ENCODE measurements at regions not wholly inside any gene's neighbourhood (a gene's known extent, or its start where the extent isn't known, plus 50 kb on each side); places are given as distances from the start of the nearest gene placed in this dataset.

DNA sequence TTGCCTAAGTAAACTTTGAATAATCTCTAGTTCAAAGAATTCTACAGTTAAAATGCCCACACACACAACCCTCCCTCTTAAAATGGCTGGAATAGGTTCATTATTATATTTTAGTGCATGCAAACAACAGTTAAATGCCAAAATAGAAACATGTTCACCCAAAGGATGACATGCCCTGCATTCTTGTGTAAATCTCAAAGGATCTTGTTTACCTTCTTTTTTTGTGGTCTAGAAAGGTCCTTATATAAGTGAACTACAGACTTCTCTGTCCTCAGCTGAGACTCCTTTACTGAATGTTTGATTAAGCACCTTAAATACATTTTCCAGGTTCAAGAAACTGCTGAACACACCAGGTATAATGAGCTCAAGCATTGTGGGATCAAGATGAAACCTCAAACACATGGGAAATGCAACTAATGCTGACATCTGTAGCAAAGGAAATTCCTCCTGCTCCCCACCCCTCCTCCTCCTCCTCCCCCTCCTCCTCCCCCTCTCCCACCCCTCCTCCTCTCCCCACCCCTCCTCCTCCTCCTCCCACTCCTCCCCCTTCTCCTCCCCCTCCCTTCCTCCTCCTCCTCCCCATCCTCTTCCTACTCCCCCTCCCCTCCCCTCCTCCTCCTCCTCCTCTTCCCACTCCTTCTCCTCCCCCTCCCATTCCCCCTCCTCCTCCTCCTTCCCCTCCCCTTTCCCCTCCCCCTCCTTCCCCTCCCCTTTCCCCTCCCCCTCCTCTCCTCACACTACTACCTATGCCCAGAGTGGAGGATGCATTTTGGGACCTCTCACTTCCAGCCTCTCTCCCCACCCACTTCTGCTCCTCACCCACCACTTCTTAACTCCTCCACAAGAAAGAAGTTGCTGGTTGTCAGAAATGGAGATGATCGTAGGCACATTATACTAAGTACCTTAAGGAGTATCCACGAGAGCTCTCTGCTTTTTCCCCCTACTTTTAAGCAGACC is 233.9 kb downstream of the MRPL39 start:
- no peak for DNase-seq

- no peak for DNase-seq
These were observed 235.3 kb downstream of the MRPL39 start for GRCh38 chr21:25371841-25372425.

DNA sequence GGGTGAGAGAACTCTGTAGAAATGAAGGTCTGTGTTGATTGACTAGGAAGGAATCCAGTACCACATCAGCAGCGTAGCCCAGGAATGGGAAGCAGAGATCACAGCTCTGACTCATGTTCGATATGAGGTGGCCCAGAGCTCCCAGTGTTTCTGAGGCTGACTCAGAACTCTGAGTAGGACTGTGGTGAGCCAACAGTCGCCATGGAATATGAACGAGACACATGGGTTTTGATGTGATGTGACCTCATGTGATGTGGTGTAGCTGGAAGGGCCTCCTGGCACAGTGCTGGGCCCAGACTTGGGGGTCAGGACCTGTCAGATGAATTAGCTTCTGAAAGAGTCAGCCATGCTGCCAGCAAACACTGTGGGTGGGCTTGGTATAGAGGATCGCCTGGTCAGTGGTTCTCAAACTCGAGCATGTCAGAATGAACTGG is 237.0 kb downstream of the MRPL39 start:
- no peak for DNase-seq

DNA sequence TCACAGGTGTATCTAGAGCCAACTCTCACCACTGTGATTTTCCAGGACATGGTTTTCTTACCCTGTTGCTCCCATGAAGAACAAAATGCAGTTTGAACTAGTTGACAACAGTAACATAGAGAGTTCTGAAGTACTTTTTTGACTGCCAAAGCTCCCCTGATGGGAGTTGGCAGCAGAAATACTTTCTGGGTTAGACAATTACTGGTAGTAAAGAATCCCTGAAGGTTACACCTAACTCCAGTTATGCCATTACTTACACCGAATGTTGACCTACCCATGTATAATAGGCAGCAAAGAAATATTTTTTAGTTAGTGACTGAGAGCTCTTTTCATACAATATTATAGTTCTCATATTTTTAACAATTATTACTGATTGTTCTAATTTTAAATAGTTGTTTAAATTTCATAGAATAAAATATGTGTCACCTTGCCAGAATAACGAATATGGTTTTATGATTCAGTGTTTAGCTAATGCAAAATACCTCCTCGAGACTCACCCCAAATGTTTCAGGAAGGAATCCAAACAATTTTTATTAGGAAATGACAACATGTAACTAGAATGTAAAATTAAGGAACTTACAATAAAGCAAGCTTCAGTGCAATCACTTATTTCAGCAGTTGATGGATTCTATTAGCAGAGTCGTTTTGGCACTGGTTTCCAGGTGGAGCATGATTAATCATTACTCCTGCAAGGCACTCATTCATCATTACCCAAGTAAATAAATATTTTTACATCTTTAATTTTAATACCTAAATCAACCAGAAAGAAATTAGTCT is 237.6 kb downstream of the MRPL39 start:
- no peak for DNase-seq

GRCh38 chr21:25368531-25368930 is 238.8 kb downstream of the MRPL39 start:
- DNase-seq = no peak

DNA sequence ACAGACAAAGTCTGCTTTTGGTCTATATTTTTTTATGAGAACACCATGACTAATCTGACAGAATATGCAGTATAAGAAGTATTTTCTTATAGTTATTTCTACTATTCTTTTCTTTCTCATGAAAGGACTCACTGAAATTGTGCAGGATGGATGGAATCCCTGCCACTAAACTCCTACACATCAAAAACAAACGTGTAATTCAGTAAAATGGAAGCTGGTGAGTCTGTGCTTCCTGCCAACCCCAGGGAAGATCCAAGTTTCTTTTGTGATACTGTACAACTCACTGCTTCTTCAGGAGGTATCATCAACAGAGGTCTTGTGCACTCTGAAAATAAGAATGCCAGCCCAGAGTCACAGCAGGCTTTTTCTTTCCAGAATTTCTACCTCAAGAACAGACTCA is 241.2 kb downstream of the MRPL39 start:
- DNase-seq = no peak

DNA sequence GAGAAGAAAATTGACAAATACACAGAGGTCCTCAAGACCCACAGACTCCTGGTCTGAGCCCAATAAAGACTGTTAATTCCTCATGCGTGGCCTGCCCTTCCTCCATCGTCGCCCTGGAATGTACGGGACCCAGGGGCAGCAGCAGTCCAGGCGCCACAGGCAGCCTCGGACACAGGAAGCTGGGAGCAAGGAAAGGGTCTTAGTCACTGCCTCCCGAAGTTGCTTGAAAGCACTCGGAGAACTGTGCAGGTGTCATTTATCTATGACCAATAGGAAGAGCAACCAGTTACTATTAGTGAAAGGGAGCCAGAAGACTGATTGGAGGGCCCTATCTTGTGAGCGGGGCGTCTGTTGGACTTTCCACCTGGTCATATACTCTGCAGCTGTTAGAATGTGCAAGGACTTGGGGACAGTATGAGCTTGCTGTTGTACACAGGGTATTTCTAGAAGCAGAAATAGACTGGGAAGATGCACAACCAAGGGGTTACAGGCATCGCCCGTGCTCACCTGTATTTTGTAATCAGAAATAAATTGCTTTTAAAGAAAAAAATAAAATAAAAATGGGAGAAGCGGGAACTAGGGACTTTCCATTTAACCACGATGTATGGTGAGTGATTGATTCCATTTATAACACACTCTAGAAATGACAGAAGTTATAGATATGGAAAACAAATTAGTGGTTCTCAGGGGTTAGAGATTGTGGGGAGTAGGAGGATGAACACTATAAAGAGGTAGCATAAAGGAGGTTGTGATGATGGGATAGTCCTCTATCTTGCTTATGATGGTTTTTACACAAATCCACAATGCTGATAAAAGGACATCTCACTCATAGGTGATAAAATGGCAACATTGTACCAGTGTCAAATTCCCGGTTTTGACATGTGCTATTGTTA is 244.7 kb downstream of the MRPL39 start:
- DNase-seq = no peak

DNA sequence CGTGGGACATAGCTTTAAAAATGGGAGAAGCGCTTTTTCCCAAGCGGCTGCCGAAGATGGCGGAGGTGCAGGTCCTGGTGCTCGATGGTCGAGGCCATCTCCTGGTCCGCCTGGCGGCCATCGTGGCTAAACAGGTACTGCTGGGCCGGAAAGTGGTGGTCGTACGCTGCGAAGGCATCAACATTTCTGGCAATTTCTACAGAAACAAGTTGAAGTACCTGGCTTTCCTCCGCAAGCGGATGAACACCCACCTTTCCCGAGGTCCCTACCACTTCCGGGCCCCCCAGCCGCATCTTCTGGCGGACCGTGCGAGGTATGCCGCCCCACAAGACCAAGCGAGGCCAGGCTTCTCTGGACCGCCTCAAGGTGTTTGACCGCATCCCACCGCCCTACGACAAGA is 245.5 kb downstream of the MRPL39 start:
- DNase-seq = no peak

DNA sequence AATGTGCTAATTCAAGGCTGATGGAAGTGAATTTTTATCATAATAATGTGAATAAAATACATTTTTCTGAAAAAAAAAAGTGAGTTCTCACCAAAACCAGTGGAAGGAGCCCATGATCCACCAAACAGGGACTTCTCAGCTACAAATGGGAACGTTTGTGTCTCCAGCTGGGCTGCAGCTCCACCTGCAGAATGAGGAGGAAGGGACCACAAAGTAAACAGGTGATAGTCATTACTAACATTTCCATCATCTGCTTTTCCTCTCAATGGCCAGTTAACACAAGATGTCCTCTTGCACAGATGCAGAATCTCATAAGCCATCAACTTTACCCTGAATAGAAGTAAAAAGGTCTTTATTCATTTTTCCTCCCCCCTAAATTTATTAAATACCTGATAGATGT is 246.2 kb downstream of the MRPL39 start:
- DNase-seq = no peak

- no peak for DNase-seq
These were observed 246.7 kb downstream of the MRPL39 start for GRCh38 chr21:25360593-25360992.

GRCh38 chr21:25359724-25360123 is 247.6 kb downstream of the MRPL39 start:
- no peak for DNase-seq

DNA sequence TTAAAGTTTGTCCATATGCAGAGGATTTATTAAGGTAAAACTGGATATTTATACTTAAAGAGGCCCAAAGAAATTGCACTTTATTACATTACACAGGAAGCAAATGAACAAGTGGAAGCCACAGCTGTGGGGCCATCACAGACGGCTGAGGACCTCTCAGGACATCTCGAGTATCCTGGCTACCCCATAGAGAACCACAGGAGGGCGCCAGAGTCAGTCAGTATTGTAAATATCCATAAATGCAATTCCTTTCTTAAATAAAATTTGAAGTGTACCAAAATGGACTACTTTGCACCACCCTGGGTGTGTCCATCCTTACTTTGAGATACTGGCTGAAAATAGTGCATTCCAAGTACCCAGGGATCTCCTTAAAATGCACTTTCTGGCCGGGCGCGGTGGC is 257.2 kb downstream of the MRPL39 start:
- no peak for DNase-seq

DNA sequence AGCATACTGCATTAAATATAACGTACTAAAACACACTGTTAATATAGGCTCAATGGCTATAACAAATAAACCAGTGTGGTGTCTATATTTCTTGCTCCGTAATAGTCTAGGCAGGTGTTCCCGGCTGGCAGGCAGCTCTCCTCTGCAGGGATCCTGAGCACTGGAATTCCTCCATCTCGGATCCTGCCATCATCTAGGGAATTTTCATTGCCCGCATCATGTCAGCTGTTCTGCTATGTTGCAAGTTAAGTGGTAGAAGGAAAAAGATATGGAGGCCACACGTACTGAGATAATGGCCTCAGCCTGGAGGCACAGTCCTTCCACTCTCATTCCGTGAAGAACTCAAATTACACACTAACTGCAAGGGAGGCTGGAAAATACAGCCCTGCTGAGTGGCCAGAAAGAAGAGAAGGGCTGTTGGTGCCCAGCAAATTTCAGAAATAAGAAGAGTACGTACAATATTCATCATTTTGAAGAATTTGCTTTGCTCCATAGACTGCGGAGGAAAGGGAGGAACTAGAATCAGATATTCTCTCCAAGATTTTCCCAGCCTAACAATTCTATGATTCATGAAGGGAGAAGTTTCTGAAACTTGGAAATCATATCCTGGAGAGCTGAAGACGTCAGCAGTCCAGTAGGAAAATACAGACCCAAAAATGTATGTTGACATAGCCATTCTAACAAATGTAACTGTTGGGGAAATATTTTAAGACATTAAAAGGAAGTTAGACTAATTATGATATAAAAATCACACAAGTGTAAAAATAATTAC is 263.3 kb downstream of the MRPL39 start:
- DNase-seq = no peak

- DNase-seq = no peak
These were observed 264.5 kb downstream of the MRPL39 start for GRCh38 chr21:25342816-25343215.

- no peak for DNase-seq
These were observed 265.3 kb downstream of the MRPL39 start for GRCh38 chr21:25341981-25342380.

GRCh38 chr21:25338415-25338814 is 268.9 kb downstream of the MRPL39 start:
- no peak for DNase-seq

GRCh38 chr21:25334046-25334730 is 273.1 kb downstream of the MRPL39 start:
- no peak for DNase-seq

GRCh38 chr21:25331286-25331685 is 276.0 kb downstream of the MRPL39 start:
- no peak for DNase-seq

DNA sequence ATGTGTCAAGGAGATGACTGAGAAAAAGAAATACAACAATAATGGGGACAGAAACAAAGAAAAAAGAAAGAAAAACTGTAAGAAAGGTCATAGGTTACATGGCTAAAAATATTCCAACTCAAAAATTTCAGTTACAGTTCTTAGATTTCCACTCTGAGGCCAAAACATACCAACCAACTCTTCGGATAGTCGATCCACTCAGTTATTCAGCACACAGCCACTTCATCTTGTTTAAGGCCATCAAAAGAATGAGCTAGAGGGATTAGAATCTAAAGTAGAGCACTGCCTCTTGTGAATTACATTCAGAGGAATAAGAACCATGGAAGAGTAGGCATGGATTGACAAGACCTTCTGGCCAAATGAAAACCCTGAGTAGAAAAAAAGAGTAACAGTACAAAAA is 277.0 kb downstream of the MRPL39 start:
- DNase-seq = no peak

DNA sequence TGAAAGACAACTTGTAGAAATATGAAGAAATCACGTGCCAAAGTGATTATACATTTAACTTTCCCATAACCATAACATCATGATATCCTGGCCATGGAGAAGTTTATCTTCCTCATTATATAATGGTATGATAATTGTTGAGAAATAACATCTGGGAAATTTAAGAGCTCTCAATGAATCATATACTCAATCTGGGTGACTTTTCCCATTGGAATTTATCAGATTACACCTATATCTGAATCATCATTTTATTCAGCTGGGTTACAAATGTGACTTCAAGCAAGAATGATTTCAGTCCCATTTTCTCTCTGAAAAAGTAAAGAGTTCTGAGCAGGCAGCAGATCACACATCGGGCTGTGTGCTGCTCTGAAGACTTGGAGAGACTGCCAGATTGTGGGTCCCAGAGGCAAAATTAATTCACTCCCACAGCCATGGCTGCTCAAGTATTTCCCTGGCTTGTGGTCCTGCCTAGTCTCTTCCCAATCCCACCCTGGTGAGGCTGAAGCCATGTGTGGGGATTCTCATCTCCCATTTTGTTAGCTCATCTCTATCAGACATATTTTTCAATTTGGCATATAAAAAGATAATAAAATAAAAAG is 278.0 kb downstream of the MRPL39 start:
- DNase-seq = no peak

DNA sequence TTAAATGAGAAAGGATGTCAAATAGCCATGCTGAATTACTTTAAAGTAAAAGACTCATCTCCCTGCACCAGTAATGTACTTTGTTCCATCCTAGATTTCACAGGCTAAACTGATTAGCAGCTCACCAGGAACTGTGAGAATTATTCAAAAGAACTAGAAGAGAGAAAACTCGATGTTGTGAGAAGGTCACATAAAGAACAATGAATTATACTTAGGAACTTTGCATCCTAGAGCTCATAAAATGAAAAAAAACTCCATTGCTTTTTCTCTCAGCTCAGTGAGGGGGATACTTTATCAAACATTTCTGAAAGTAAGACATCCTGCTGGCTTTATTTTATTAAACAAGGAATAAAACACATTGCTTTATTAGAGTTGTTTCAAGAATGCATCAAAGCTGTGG is 278.5 kb downstream of the MRPL39 start:
- no peak for DNase-seq

Data from activated naive CD4-positive, alpha-beta T cell (primary cell).